Nephron (organoid): ENCODE measurements at regions not wholly inside any gene's neighbourhood (a gene's known extent, or its start where the extent isn't known, plus 50 kb on each side); places are given as distances from the start of the nearest gene placed in this dataset.
A peak's percentile ranks its signal among the peaks of the same experiment; 100 is the strongest.

Experiments
- H3K27ac Mint-ChIP-seq, 3 experiments: 2 replicates each; pipeline ENCODE4 v1.8.0; 2020; ENCODE audit warnings: mixed read lengths in 3 of 3, mild to moderate bottlenecking in 2 of 3, moderate library complexity in 1 of 3
- H3K27me3 Mint-ChIP-seq: 2 replicates; pipeline ENCODE4 v1.8.0; 2021; ENCODE audit warnings: low read depth, mild to moderate bottlenecking, moderate library complexity, mixed read lengths
- H3K36me3 Mint-ChIP-seq: 2 replicates; pipeline ENCODE4 v1.8.0; 2020; ENCODE audit warnings: low read depth, mixed read lengths
- H3K4me1 Mint-ChIP-seq: 2 replicates; pipeline ENCODE4 v1.8.0; 2020; ENCODE audit warnings: mixed read lengths
- H3K4me3 Mint-ChIP-seq, 3 experiments: 2 replicates each; pipeline ENCODE4 v1.8.0; 2020; ENCODE audit warnings: mild to moderate bottlenecking in 3 of 3, mixed read lengths in 3 of 3, moderate library complexity in 2 of 3
- H3K9me3 Mint-ChIP-seq: 2 replicates; pipeline ENCODE4 v1.8.0; 2020; ENCODE audit warnings: mixed read lengths
- CTCF ChIP-seq, 3 experiments: fragments of 200-600 bp; sonication (generic); IDR thresholded peaks; one replicate each; pipeline ENCODE4 v1.5.0; 2021; ENCODE audit warnings: antibody characterized with exemption in 3 of 3; ENCODE audit not compliant: unreplicated experiment in 3 of 3

GRCh38 chr2:221200184-221200839 is 371.8 kb downstream of the EPHA4 start:
- no peak overlapping the region for H3K4me3 Mint-ChIP-seq
- TF ChIP-seq CTCF (IDR thresholded peaks at IDR 0.05; ENCODE audit: unreplicated experiment in 3 of 3) = no peak
- no peaks in the 10 kb centered on the region for H3K36me3 Mint-ChIP-seq
- no peaks in the 10 kb centered on the region for H3K9me3 Mint-ChIP-seq
- H3K27me3 Mint-ChIP-seq = no peaks in the 10 kb centered on the region
- H3K4me1 Mint-ChIP-seq = peaks cover 8% of the 10 kb centered on the region
- H3K27ac Mint-ChIP-seq = peak overlapping the region in 1 of 3 experiments; percentile 27

GRCh38 chr2:221202431-221202830 is 369.7 kb downstream of the EPHA4 start:
- TF ChIP-seq CTCF (IDR thresholded peaks at IDR 0.05; ENCODE audit: unreplicated experiment in 3 of 3) = no peak
- Mint-ChIP-seq H3K36me3 (no peaks in the 10 kb centered on the region), H3K4me3 (no peak overlapping the region), H3K9me3 (no peaks in the 10 kb centered on the region), H3K27me3 (no peaks in the 10 kb centered on the region), H3K27ac (peak overlapping the region in 1 of 3 experiments; percentile 13), H3K4me1 (peaks cover 11% of the 10 kb centered on the region)

- Mint-ChIP-seq H3K9me3 (no peaks in the 10 kb centered on the region), H3K27ac (peak overlapping the region in 1 of 3 experiments; percentile 13), H3K36me3 (no peaks in the 10 kb centered on the region), H3K4me3 (no peak overlapping the region), H3K27me3 (no peaks in the 10 kb centered on the region), H3K4me1 (peaks cover 11% of the 10 kb centered on the region)
- no peak for TF ChIP-seq CTCF (IDR thresholded peaks at IDR 0.05; ENCODE audit: unreplicated experiment in 3 of 3)
Measured at GRCh38 chr2:221203125-221203524, 369.0 kb downstream of the EPHA4 start.

GRCh38 chr2:221203856-221204255 is 368.2 kb downstream of the EPHA4 start:
- Mint-ChIP-seq H3K4me1 (peaks cover 11% of the 10 kb centered on the region), H3K27me3 (no peaks in the 10 kb centered on the region), H3K36me3 (no peaks in the 10 kb centered on the region), H3K27ac (no peak overlapping the region), H3K4me3 (no peak overlapping the region), H3K9me3 (no peaks in the 10 kb centered on the region)
- TF ChIP-seq CTCF (IDR thresholded peaks at IDR 0.05; ENCODE audit: unreplicated experiment in 3 of 3) = no peak

- no peaks in the 10 kb centered on the region for H3K27me3 Mint-ChIP-seq
- H3K9me3 Mint-ChIP-seq = no peaks in the 10 kb centered on the region
- no peaks in the 10 kb centered on the region for H3K36me3 Mint-ChIP-seq
- H3K4me3 Mint-ChIP-seq = no peak overlapping the region
- H3K4me1 Mint-ChIP-seq = peaks cover 11% of the 10 kb centered on the region
- peak overlapping the region in 1 of 3 experiments; percentile 38 for H3K27ac Mint-ChIP-seq
- no peak for TF ChIP-seq CTCF (IDR thresholded peaks at IDR 0.05; ENCODE audit: unreplicated experiment in 3 of 3)
Measured at GRCh38 chr2:221204699-221205098, 367.4 kb downstream of the EPHA4 start.

- no peaks in the 10 kb centered on the region for H3K9me3 Mint-ChIP-seq
Measured at GRCh38 chr2:221205103-221205673, 366.9 kb downstream of the EPHA4 start.

More at GRCh38 chr2:221205103-221205673, 366.9 kb downstream of the EPHA4 start:
- peaks cover 11% of the 10 kb centered on the region for H3K4me1 Mint-ChIP-seq
- no peaks in the 10 kb centered on the region for H3K27me3 Mint-ChIP-seq
- TF ChIP-seq CTCF (IDR thresholded peaks at IDR 0.05; ENCODE audit: unreplicated experiment in 3 of 3) = no peak
- no peak overlapping the region for H3K4me3 Mint-ChIP-seq
- no peaks in the 10 kb centered on the region for H3K36me3 Mint-ChIP-seq
- peak overlapping the region in 1 of 3 experiments; percentile 43 for H3K27ac Mint-ChIP-seq
